HG03139 (cell line): ENCODE measurements at regions not wholly inside any gene's neighbourhood (a gene's known extent, or its start where the extent isn't known, plus 50 kb on each side); places are given as distances from the start of the nearest gene placed in this dataset.
"Not testable (repeated sequence)": the region's sequence is repeated elsewhere in the genome, so short reads cannot be mapped to it uniquely, and the experiment has no call there.

ENCODE experiments used
- ATAC-seq: cut with Tn5 transposase; IDR thresholded peaks from one replicate; pipeline ENCODE4 v1.9.1; 2021; ENCODE audit not compliant: unreplicated experiment

- no peak for ATAC-seq
Observed at GRCh38 chr2:191476901-191477300, 201.0 kb upstream of the NABP1 start.

- no peak for ATAC-seq
Observed at GRCh38 chr2:191478799-191479679, 198.9 kb upstream of the NABP1 start.

GRCh38 chr2:191479680-191480023 is 198.3 kb upstream of the NABP1 start:
- no peak for ATAC-seq

- ATAC-seq, result no peak
Observed at GRCh38 chr2:191481305-191482070, 196.4 kb upstream of the NABP1 start.

GRCh38 chr2:191483117-191483516 is 194.8 kb upstream of the NABP1 start:
- no peak for ATAC-seq

GRCh38 chr2:191486584-191487320 is 191.2 kb upstream of the NABP1 start:
- ATAC-seq, result no peak

- no peak for ATAC-seq
Observed at GRCh38 chr2:191488135-191488534, 189.8 kb upstream of the NABP1 start.

- ATAC-seq, result no peak
Observed at GRCh38 chr2:191489177-191489576, 188.8 kb upstream of the NABP1 start.

- ATAC-seq, result no peak
Observed at GRCh38 chr2:191496838-191497237, 181.1 kb upstream of the NABP1 start.

GRCh38 chr2:191497822-191498221 is 180.1 kb upstream of the NABP1 start:
- ATAC-seq, result no peak

- ATAC-seq, result no peak
Observed at GRCh38 chr2:191499050-191499449, 178.9 kb upstream of the NABP1 start.

GRCh38 chr2:191499874-191500565 is 177.9 kb upstream of the NABP1 start:
- ATAC-seq, result no peak

GRCh38 chr2:191500566-191500883 is 177.4 kb upstream of the NABP1 start:
- ATAC-seq, result no peak

GRCh38 chr2:191500884-191501560 is 176.9 kb upstream of the NABP1 start:
- ATAC-seq, result no peak

GRCh38 chr2:191501561-191502168 is 176.3 kb upstream of the NABP1 start:
- ATAC-seq, result no peak

GRCh38 chr2:191506515-191506914 is 171.4 kb upstream of the NABP1 start:
- no peak for ATAC-seq

GRCh38 chr2:191507252-191507853 is 170.6 kb upstream of the NABP1 start:
- not testable (repeated sequence) for ATAC-seq

GRCh38 chr2:191508738-191509137 is 169.2 kb upstream of the NABP1 start:
- ATAC-seq, result no peak

- ATAC-seq, result no peak
Observed at GRCh38 chr2:191512216-191512835, 165.6 kb upstream of the NABP1 start.
